MM.1S (cell line): ENCODE measurements at regions not wholly inside any gene's neighbourhood (a gene's known extent, or its start where the extent isn't known, plus 50 kb on each side); places are given as distances from the start of the nearest gene placed in this dataset.

Experiments used
- DNase-seq: peaks from one replicate; pipeline ENCODE4 v3.0.0-alpha.2; 2015
- H2AFZ ChIP-seq: fragments of 300-600 bp; sonication (generic); 2 replicates; pipeline ENCODE4 v1.6.0; 2016; ENCODE audit warnings: antibody characterized with exemption, low read length
- H3F3A ChIP-seq: fragments of 300-600 bp; sonication (generic); 2 replicates; pipeline ENCODE4 v1.6.1; 2016; ENCODE audit warnings: mild to moderate bottlenecking, antibody characterized with exemption, low read length, moderate library complexity, mixed read lengths; ENCODE audit not compliant: insufficient read depth
- H3K27ac ChIP-seq: fragments of 300-600 bp; sonication (generic); 2 replicates; pipeline ENCODE4 v1.5.1; 2016; ENCODE audit warnings: mild to moderate bottlenecking, low read length
- H3K27me3 ChIP-seq: fragments of 300-600 bp; sonication (generic); replicated peaks from 2 replicates; pipeline ENCODE4 v1.6.0; 2016; ENCODE audit warnings: low read length; ENCODE audit not compliant: insufficient read depth
- H3K36me3 ChIP-seq: fragments of 300-600 bp; sonication (generic); replicated peaks from 2 replicates; pipeline ENCODE4 v1.6.1; 2016; ENCODE audit warnings: mild to moderate bottlenecking, low read length, mixed read lengths; ENCODE audit not compliant: insufficient read depth
- H3K4me1 ChIP-seq: fragments of 300-600 bp; sonication (generic); 2 replicates; pipeline ENCODE4 v1.6.1; 2016; ENCODE audit warnings: low read length, mixed read lengths
- H3K4me2 ChIP-seq: fragments of 300-600 bp; sonication (generic); 2 replicates; pipeline ENCODE4 v1.6.0; 2016; ENCODE audit warnings: low read depth, low read length
- H3K4me3 ChIP-seq: fragments of 300-600 bp; sonication (generic); 2 replicates; pipeline ENCODE4 v1.5.1; 2016; ENCODE audit warnings: low read length, mixed read lengths
- H3K79me2 ChIP-seq: fragments of 300-600 bp; sonication (generic); 2 replicates; pipeline ENCODE4 v1.6.1; 2016; ENCODE audit warnings: mixed run types, low read length, mixed read lengths
- H3K9ac ChIP-seq: fragments of 300-600 bp; sonication (generic); 2 replicates; pipeline ENCODE4 v1.6.1; 2016; ENCODE audit warnings: low read length, mixed read lengths
- H3K9me2 ChIP-seq: fragments of 300-600 bp; sonication (generic); replicated peaks from 2 replicates; pipeline ENCODE4 v1.6.1; 2016; ENCODE audit warnings: mild to moderate bottlenecking, low read length, mixed read lengths; ENCODE audit not compliant: insufficient read depth
- H3K9me3 ChIP-seq: fragments of 300-600 bp; sonication (generic); replicated peaks from 2 replicates; pipeline ENCODE4 v1.6.1; 2016; ENCODE audit warnings: mild to moderate bottlenecking, low read length, mixed read lengths; ENCODE audit not compliant: insufficient read depth
- H4K20me1 ChIP-seq: fragments of 300-600 bp; sonication (generic); 2 replicates; pipeline ENCODE4 v1.6.1; 2016; ENCODE audit warnings: mild to moderate bottlenecking, low read length, moderate library complexity, mixed read lengths; ENCODE audit not compliant: insufficient read depth
- CTCF ChIP-seq: fragments of 300-600 bp; sonication (generic); IDR thresholded peaks from 2 replicates; pipeline ENCODE4 v1.5.1; 2016; ENCODE audit warnings: antibody characterized with exemption, low read length, mixed read lengths
- EZH2 ChIP-seq: fragments of 300-600 bp; sonication (generic); optimal IDR thresholded peaks from 2 replicates; pipeline ENCODE3; 2017; ENCODE audit warnings: low read depth, mild to moderate bottlenecking, antibody characterized with exemption, low read length, mixed read lengths
- EZH2phosphoT487 ChIP-seq: fragments of 300-600 bp; sonication (generic); IDR thresholded peaks from 2 replicates; pipeline ENCODE4 v1.6.1; 2018; ENCODE audit warnings: antibody characterized with exemption, low read length

- no peak overlapping the region for H3K4me2 ChIP-seq
- no peak for DNase-seq
- H3K27ac ChIP-seq: no peak overlapping the region
- no peaks in the 10 kb centered on the region for H3K9me3 ChIP-seq
- TF ChIP-seq EZH2 (no peak), CTCF (no peak), EZH2phosphoT487 (no peak)
- no peak overlapping the region for H3K4me3 ChIP-seq
- no peaks in the 10 kb centered on the region for H3K4me1 ChIP-seq
- no peaks in the 10 kb centered on the region for H3K36me3 ChIP-seq
- H3K27me3 ChIP-seq: no peaks in the 10 kb centered on the region
- H4K20me1 ChIP-seq: no peaks in the 10 kb centered on the region
- no peaks in the 10 kb centered on the region for H3F3A ChIP-seq
- no peaks in the 10 kb centered on the region for H3K9me2 ChIP-seq
- H2AFZ ChIP-seq: no peak overlapping the region
- no peak overlapping the region for H3K9ac ChIP-seq
- no peaks in the 10 kb centered on the region for H3K79me2 ChIP-seq
Measured at GRCh38 chr10:130924138-130924819, 387.2 kb downstream of the TCERG1L start.

DNA sequence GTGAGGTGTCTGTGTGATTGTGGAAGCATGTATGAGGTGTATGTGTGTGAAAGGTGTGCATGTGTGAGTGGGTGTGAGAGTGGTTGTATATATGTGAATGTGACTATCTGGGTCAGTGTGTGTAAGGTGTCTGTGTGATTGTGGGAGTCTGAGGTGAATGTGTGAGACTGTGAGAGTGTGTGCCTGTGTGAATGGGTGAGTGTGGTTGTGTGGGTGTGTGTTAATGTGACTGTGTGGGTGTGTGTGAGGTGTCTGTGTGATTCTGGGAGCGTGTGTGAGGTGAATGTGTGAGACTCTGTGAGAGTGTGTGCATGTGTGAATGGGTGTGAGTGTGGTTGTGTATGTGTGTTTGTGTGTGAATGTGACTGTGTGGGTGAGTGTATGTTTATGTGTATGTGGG lies 385.1 kb downstream of the TCERG1L start:
- Histone ChIP-seq H3F3A (no peaks in the 10 kb centered on the region), H3K27me3 (no peaks in the 10 kb centered on the region), H3K36me3 (no peaks in the 10 kb centered on the region), H3K4me1 (no peaks in the 10 kb centered on the region), H3K79me2 (no peaks in the 10 kb centered on the region), H3K4me2 (no peak overlapping the region), H4K20me1 (no peaks in the 10 kb centered on the region), H3K27ac (no peak overlapping the region), H3K9ac (no peak overlapping the region), H2AFZ (no peak overlapping the region), H3K4me3 (no peak overlapping the region), H3K9me2 (no peaks in the 10 kb centered on the region), H3K9me3 (no peaks in the 10 kb centered on the region)
- TF ChIP-seq EZH2: no peak
- no peak for TF ChIP-seq EZH2phosphoT487
- no peak for TF ChIP-seq CTCF
- no peak for DNase-seq

- no peaks in the 10 kb centered on the region for H3F3A ChIP-seq
- no peak overlapping the region for H3K4me3 ChIP-seq
- H3K79me2 ChIP-seq: no peaks in the 10 kb centered on the region
- no peaks in the 10 kb centered on the region for H4K20me1 ChIP-seq
- no peak overlapping the region for H2AFZ ChIP-seq
- no peaks in the 10 kb centered on the region for H3K4me1 ChIP-seq
- H3K27ac ChIP-seq: no peak overlapping the region
- no peak overlapping the region for H3K9ac ChIP-seq
- H3K27me3 ChIP-seq: no peaks in the 10 kb centered on the region
- no peak for DNase-seq
- H3K36me3 ChIP-seq: no peaks in the 10 kb centered on the region
- TF ChIP-seq EZH2phosphoT487 (no peak), CTCF (no peak)
- H3K4me2 ChIP-seq: no peak overlapping the region
- no peaks in the 10 kb centered on the region for H3K9me2 ChIP-seq
- H3K9me3 ChIP-seq: no peaks in the 10 kb centered on the region
Measured at GRCh38 chr10:130927157-130927556, 384.4 kb downstream of the TCERG1L start.
